T-cell (primary cell): ENCODE measurements at regions not wholly inside any gene's neighbourhood (a gene's known extent, or its start where the extent isn't known, plus 50 kb on each side); places are given as distances from the start of the nearest gene placed in this dataset.

ENCODE experiments used
- ATAC-seq, 4 experiments: fragments of 200-7000 bp in 3 of 4; fragments of 150-1000 bp in 1 of 4; cut with Tn5 transposase; replicated peaks in 1 of 4; 1 replicate in 3 of 4; 2 replicates in 1 of 4; pipeline ENCODE4 v1.10.0; 2021; ENCODE audit warnings: moderate library complexity in 3 of 4, mild to moderate bottlenecking in 2 of 4, moderate number of reproducible peaks in 1 of 4
- CTCF ChIA-PET, 2 donors: fragments of 300-600 bp; sonication (Branson Sonifier 250); formaldehyde crosslinking; loops; one replicate each; lab custom pipeline; 2022; ENCODE audit warnings: antibody characterized with exemption in 2 of 2; lab: Charles Lee
- POLR2A ChIA-PET, 2 donors: fragments of 300-600 bp; sonication (Branson Sonifier 250); formaldehyde crosslinking; loops; one replicate each; lab custom pipeline; 2022; ENCODE audit warnings: antibody characterized with exemption in 2 of 2; lab: Charles Lee
- DNase-seq, 35 experiments: peaks; one replicate each; pipeline versions ENCODE4 v3.0.0 to v3.0.0-alpha.2; 2013 to 2023
- H3K27ac ChIP-seq: one replicate; pipeline ENCODE4 v1.5.1; 2013; ENCODE audit warnings: low read length
- H3K27me3 ChIP-seq, 2 experiments: replicated peaks in 1 of 2; 1 replicate in 1 of 2; 2 replicates in 1 of 2; pipeline versions ENCODE4 v1.6.1 to v1.7.0; 2013; ENCODE audit warnings: low read length in 1 of 2, mixed read lengths in 1 of 2; ENCODE audit not compliant: control insufficient read depth in 2 of 2, insufficient read depth in 2 of 2; ENCODE audit errors: extremely low read depth in 1 of 2
- H3K36me3 ChIP-seq, 2 donors: 1 replicate in 1 of 2; 2 replicates in 1 of 2; pipeline versions ENCODE4 v1.6.1 to v1.7.0; 2013; ENCODE audit warnings: low read length in 1 of 2; ENCODE audit not compliant: control insufficient read depth in 2 of 2, insufficient read depth in 1 of 2; ENCODE audit errors: extremely low read depth in 1 of 2
- H3K4me1 ChIP-seq, 2 experiments: 1 replicate in 1 of 2; 2 replicates in 1 of 2; pipeline versions ENCODE4 v1.6.1 to v1.7.0; 2013; ENCODE audit warnings: low read length in 2 of 2, mixed read lengths in 1 of 2; ENCODE audit not compliant: insufficient read depth in 2 of 2, control insufficient read depth in 1 of 2; ENCODE audit errors: extremely low read depth in 1 of 2
- H3K4me3 ChIP-seq, 2 donors: 1 replicate in 1 of 2; 2 replicates in 1 of 2; pipeline versions ENCODE4 v1.5.1 to v1.7.0; 2013; ENCODE audit warnings: mild to moderate bottlenecking in 2 of 2, low read length in 1 of 2, moderate library complexity in 1 of 2; ENCODE audit not compliant: control insufficient read depth in 1 of 2; ENCODE audit errors: extremely low read depth in 1 of 2
- H3K9me3 ChIP-seq: 2 replicates; pipeline ENCODE4 v1.7.0; 2013
- H3K27ac Mint-ChIP-seq, 2 donors: one replicate each; pipeline ENCODE4 v1.8.0; 2020 to 2021; ENCODE audit warnings: mild to moderate bottlenecking in 2 of 2, mixed read lengths in 2 of 2
- H3K27me3 Mint-ChIP-seq, 2 donors: one replicate each; pipeline ENCODE4 v1.8.0; 2021 to 2022; ENCODE audit warnings: mixed read lengths in 2 of 2
- H3K36me3 Mint-ChIP-seq: one replicate; pipeline ENCODE4 v1.8.0; 2021; ENCODE audit warnings: mixed read lengths
- H3K4me1 Mint-ChIP-seq, 3 donors: one replicate each; pipeline ENCODE4 v1.8.0; 2020 to 2022; ENCODE audit warnings: mixed read lengths in 3 of 3, mild to moderate bottlenecking in 1 of 3
- H3K4me3 Mint-ChIP-seq, 3 donors: one replicate each; pipeline ENCODE4 v1.8.0; 2020 to 2022; ENCODE audit warnings: mild to moderate bottlenecking in 3 of 3, mixed read lengths in 3 of 3, moderate library complexity in 3 of 3
- H3K9me3 Mint-ChIP-seq, 3 donors: one replicate each; pipeline ENCODE4 v1.8.0; 2020 to 2022; ENCODE audit warnings: mixed read lengths in 3 of 3
- whole genome bisulfite sequencing: methylation state at CpG from one replicate; pipeline ENCODE4 v1.1.5; 2013; ENCODE audit warnings: missing lambda C conversion rate; ENCODE audit not compliant: insufficient coverage; 5-methylcytosine and 5-hydroxymethylcytosine counted together

- H3K27ac ChIP-seq = no peak overlapping the region
- H3K9me3 ChIP-seq = no peaks in the 10 kb centered on the region
- no peak overlapping the region for H3K4me3 ChIP-seq
- 96% methylated on average over 3 of the region's 4 CpGs for WGBS
- POLR2A ChIA-PET = no interaction called here
- H3K9me3 Mint-ChIP-seq = peaks cover 16 to 23% (median 18%) of the 10 kb centered on the region in 3 donors
- H3K4me3 Mint-ChIP-seq = no peak overlapping the region
- H3K4me1 Mint-ChIP-seq = no peaks in the 10 kb centered on the region
- no peaks in the 10 kb centered on the region for H3K36me3 Mint-ChIP-seq
- H3K27ac Mint-ChIP-seq = no peak overlapping the region
- CTCF ChIA-PET = no interaction called here
- H3K27me3 ChIP-seq = no peaks in the 10 kb centered on the region
- ATAC-seq (no peak), DNase-seq (no peak)
- no peaks in the 10 kb centered on the region for H3K36me3 ChIP-seq
- H3K27me3 Mint-ChIP-seq = no peaks in the 10 kb centered on the region
- H3K4me1 ChIP-seq = no peaks in the 10 kb centered on the region
Observed at GRCh38 chr4:136336479-136336878, 1195.8 kb downstream of the PCDH18 start.

- Histone ChIP-seq H3K36me3 (no peaks in the 10 kb centered on the region), H3K27ac (no peak overlapping the region), H3K27me3 (no peaks in the 10 kb centered on the region), H3K4me3 (no peak overlapping the region), H3K4me1 (no peaks in the 10 kb centered on the region), H3K9me3 (no peaks in the 10 kb centered on the region)
- DNase-seq (no peak), ATAC-seq (no peak)
- WGBS = 69% methylated on average over 3 of the region's 3 CpGs
- Mint-ChIP-seq H3K4me3 (no peak overlapping the region), H3K36me3 (no peaks in the 10 kb centered on the region), H3K27me3 (no peaks in the 10 kb centered on the region), H3K9me3 (peaks cover 0 to 8% (median 4%) of the 10 kb centered on the region in 3 donors), H3K27ac (no peak overlapping the region), H3K4me1 (no peaks in the 10 kb centered on the region)
- ChIA-PET POLR2A (no interaction called here), CTCF (no interaction called here)
Observed at GRCh38 chr4:136329042-136329662, 1203.1 kb downstream of the PCDH18 start.

- peaks cover 0 to 8% (median 4%) of the 10 kb centered on the region in 3 donors for H3K9me3 Mint-ChIP-seq
- ChIA-PET CTCF (no interaction called here), POLR2A (interaction anchor here in 1 of 2 donors (0.6 kb wide), 1 partner anchor 1901 kb away, joined by 7 read pairs; no protein-coding TSS in a partner anchor)
- no peaks in the 10 kb centered on the region for H3K36me3 ChIP-seq
- DNase-seq (no peak), ATAC-seq (no peak)
- H3K4me1 ChIP-seq = no peaks in the 10 kb centered on the region
- no peak overlapping the region for H3K27ac ChIP-seq
- H3K27me3 ChIP-seq = no peaks in the 10 kb centered on the region
- WGBS = 20% methylated on average over 1 of the region's 5 CpGs
- no peaks in the 10 kb centered on the region for H3K27me3 Mint-ChIP-seq
- no peaks in the 10 kb centered on the region for H3K4me1 Mint-ChIP-seq
- no peak overlapping the region for H3K4me3 ChIP-seq
- H3K4me3 Mint-ChIP-seq = no peak overlapping the region
- no peaks in the 10 kb centered on the region for H3K36me3 Mint-ChIP-seq
- no peaks in the 10 kb centered on the region for H3K9me3 ChIP-seq
- H3K27ac Mint-ChIP-seq = no peak overlapping the region
Observed at GRCh38 chr4:136328131-136328530, 1204.2 kb downstream of the PCDH18 start.

- no peak for ATAC-seq
- WGBS = no CpG with 5 or more reads among the region's 1 CpG
- POLR2A ChIA-PET = no interaction called here
Observed at GRCh38 chr4:136320465-136320813, 1211.9 kb downstream of the PCDH18 start.

GRCh38 chr4:136319789-136320464 is 1212.4 kb downstream of the PCDH18 start:
- DNase-seq (no peak), ATAC-seq (no peak)
- POLR2A ChIA-PET = no interaction called here
- Histone ChIP-seq H3K4me1 (no peaks in the 10 kb centered on the region), H3K36me3 (no peaks in the 10 kb centered on the region), H3K27ac (no peak overlapping the region), H3K27me3 (no peaks in the 10 kb centered on the region), H3K9me3 (no peaks in the 10 kb centered on the region), H3K4me3 (no peak overlapping the region)
- Mint-ChIP-seq H3K27me3 (no peaks in the 10 kb centered on the region), H3K36me3 (no peaks in the 10 kb centered on the region), H3K27ac (no peak overlapping the region), H3K4me1 (no peaks in the 10 kb centered on the region), H3K4me3 (no peak overlapping the region), H3K9me3 (peaks cover 0 to 14% (median 8%) of the 10 kb centered on the region in 3 donors)
- CTCF ChIA-PET = no interaction called here
- WGBS = 70% methylated on average over 1 of the region's 4 CpGs

More at GRCh38 chr4:136320465-136320813, 1211.9 kb downstream of the PCDH18 start:
- H3K36me3 ChIP-seq = no peaks in the 10 kb centered on the region
- no peak overlapping the region for H3K27ac ChIP-seq
- no peaks in the 10 kb centered on the region for H3K4me1 ChIP-seq
- H3K4me3 ChIP-seq = no peak overlapping the region
- Mint-ChIP-seq H3K36me3 (no peaks in the 10 kb centered on the region), H3K4me1 (no peaks in the 10 kb centered on the region), H3K27me3 (no peaks in the 10 kb centered on the region), H3K9me3 (peaks cover 0 to 14% (median 8%) of the 10 kb centered on the region in 3 donors), H3K4me3 (no peak overlapping the region), H3K27ac (no peak overlapping the region)
- DNase-seq = no peak
- no peaks in the 10 kb centered on the region for H3K27me3 ChIP-seq
- CTCF ChIA-PET = no interaction called here
- no peaks in the 10 kb centered on the region for H3K9me3 ChIP-seq

- H3K27me3 Mint-ChIP-seq = no peaks in the 10 kb centered on the region
- no peaks in the 10 kb centered on the region for H3K36me3 Mint-ChIP-seq
- Histone ChIP-seq H3K9me3 (no peaks in the 10 kb centered on the region), H3K27me3 (no peaks in the 10 kb centered on the region), H3K4me1 (no peaks in the 10 kb centered on the region), H3K4me3 (no peak overlapping the region), H3K36me3 (no peaks in the 10 kb centered on the region), H3K27ac (no peak overlapping the region)
- ATAC-seq (no peak), DNase-seq (no peak)
- CTCF ChIA-PET = no interaction called here
- H3K4me3 Mint-ChIP-seq = no peak overlapping the region
- POLR2A ChIA-PET = no interaction called here
- H3K4me1 Mint-ChIP-seq = no peaks in the 10 kb centered on the region
- H3K9me3 Mint-ChIP-seq = peaks cover 0 to 5% (median 4%) of the 10 kb centered on the region in 3 donors
- WGBS = 83% methylated on average over 3 of the region's 3 CpGs
- no peak overlapping the region for H3K27ac Mint-ChIP-seq
Observed at GRCh38 chr4:136316961-136317360, 1215.3 kb downstream of the PCDH18 start.
